ENCODE measurements at regions not wholly inside any gene's neighbourhood (a gene's known extent, or its start where the extent isn't known, plus 50 kb on each side); places are given as distances from the start of the nearest gene placed in this dataset.

- TF ChIP-seq ZFP30 (CRISPR knock-in tag; IDR thresholded peaks at IDR 0.05) (no peak), ARNTL (CRISPR knock-in tag; IDR thresholded peaks at IDR 0.05; ENCODE audit: borderline replicate concordance, low read depth) (no peak), ZNF565 (CRISPR knock-in tag; conservative IDR thresholded peaks at IDR 0.05; ENCODE audit: low read depth) (no peak), ZNF70 (CRISPR knock-in tag; IDR thresholded peaks at IDR 0.05) (no peak), ZFP3 (CRISPR knock-in tag; IDR thresholded peaks at IDR 0.05) (no peak), CSRNP3 (CRISPR knock-in tag; IDR thresholded peaks at IDR 0.05) (no peak), ZNF8 (CRISPR knock-in tag; IDR thresholded peaks at IDR 0.05) (no peak), ISL1 (CRISPR knock-in tag; IDR thresholded peaks at IDR 0.05) (no peak)
Observed at GRCh38 chr11:19441288-19441687, 200.5 kb upstream of the E2F8 start.
